H1 (cell line): ENCODE measurements at regions not wholly inside any gene's neighbourhood (a gene's known extent, or its start where the extent isn't known, plus 50 kb on each side); places are given as distances from the start of the nearest gene placed in this dataset.

Source experiments
- CTCF ChIA-PET: fragments of 300-600 bp; sonication (Branson Sonifier 250); formaldehyde crosslinking; loops from one replicate; lab custom pipeline; 2021; ENCODE audit not compliant: partially characterized antibody; lab: Charles Lee
- POLR2A ChIA-PET: fragments of 300-600 bp; sonication (Branson Sonifier 250); formaldehyde crosslinking; loops from one replicate; lab custom pipeline; 2021; ENCODE audit warnings: inconsistent platforms; ENCODE audit not compliant: partially characterized antibody; lab: Charles Lee
- DNase-seq, 2 experiments: peaks; one replicate each; pipeline versions ENCODE4 v3.0.0 to v3.0.0-alpha.2; 2010 to 2022; ENCODE audit warnings: low spot score in 2 of 2, low read depth in 1 of 2, mixed read lengths in 1 of 2
- FAIRE-seq: peaks from 2 replicates; lab custom pipeline; 2011; peaks lifted over from hg19 to GRCh38; lab: Jason Lieb, UNC
- H2AFZ ChIP-seq: 2 replicates; pipeline ENCODE4 v1.8.1; 2012; ENCODE audit warnings: low read length, inconsistent platforms
- H2AK5ac ChIP-seq: 2 replicates; pipeline ENCODE4 v1.6.1; 2013; ENCODE audit warnings: low read depth, low read length
- H2BK120ac ChIP-seq: replicated peaks from 2 replicates; pipeline ENCODE3; 2013; ENCODE audit warnings: low read depth, low read length, inconsistent platforms
- H2BK12ac ChIP-seq: 2 replicates; pipeline ENCODE4 v1.6.1; 2013; ENCODE audit warnings: low read depth, low read length
- H2BK15ac ChIP-seq: 2 replicates; pipeline ENCODE4 v1.6.1; 2013; ENCODE audit warnings: low read length
- H2BK20ac ChIP-seq: 2 replicates; pipeline ENCODE4 v1.6.1; 2013; ENCODE audit warnings: low read length
- H2BK5ac ChIP-seq: 2 replicates; pipeline ENCODE4 v1.6.1; 2013; ENCODE audit warnings: low read depth, low read length
- H3K14ac ChIP-seq: 2 replicates; pipeline ENCODE4 v1.6.1; 2013; ENCODE audit warnings: inconsistent platforms; ENCODE audit not compliant: insufficient read length
- H3K18ac ChIP-seq: 2 replicates; pipeline ENCODE4 v1.6.1; 2013; ENCODE audit warnings: low read length; ENCODE audit errors: extremely low read depth
- H3K23ac ChIP-seq: 2 replicates; pipeline ENCODE4 v1.6.1; 2013; ENCODE audit warnings: inconsistent platforms; ENCODE audit not compliant: insufficient read length
- H3K23me2 ChIP-seq: 2 replicates; pipeline ENCODE4 v1.6.1; 2013; ENCODE audit warnings: low read depth, low read length
- H3K27ac ChIP-seq: 2 replicates; pipeline ENCODE4 v1.6.1; 2011; ENCODE audit warnings: low read depth, low read length, inconsistent platforms
- H3K27me3 ChIP-seq, 4 experiments: replicated peaks in 1 of 4; 1 replicate in 1 of 4; 2 replicates in 3 of 4; pipeline versions ENCODE4 v1.6.1 to v1.8.1; 2011 to 2013; ENCODE audit warnings: low read length in 3 of 4, mild to moderate bottlenecking in 3 of 4, inconsistent platforms in 2 of 4, mixed read lengths in 2 of 4, moderate library complexity in 1 of 4; ENCODE audit not compliant: control insufficient read depth in 3 of 4, insufficient read depth in 3 of 4; ENCODE audit errors: extremely low read depth in 1 of 4
- H3K36me3 ChIP-seq, 4 experiments: 2 replicates each; pipeline versions ENCODE4 v1.6.1 to v1.8.1; 2011 to 2013; ENCODE audit warnings: mild to moderate bottlenecking in 4 of 4, low read length in 3 of 4, moderate library complexity in 2 of 4, control low read depth in 1 of 4, inconsistent platforms in 1 of 4; ENCODE audit not compliant: insufficient read depth in 4 of 4, control insufficient read depth in 2 of 4
- H3K4ac ChIP-seq: replicated peaks from 2 replicates; pipeline ENCODE3; 2013; ENCODE audit warnings: low read length, low read depth, mixed read lengths, inconsistent platforms; ENCODE audit not compliant: insufficient read length
- H3K4me1 ChIP-seq, 4 experiments: replicated peaks in 1 of 4; 1 replicate in 1 of 4; 2 replicates in 3 of 4; pipeline versions ENCODE4 v1.6.1 to v1.8.1; 2011 to 2013; ENCODE audit warnings: low read length in 3 of 4, inconsistent platforms in 2 of 4, mixed read lengths in 1 of 4; ENCODE audit not compliant: insufficient read depth in 4 of 4, control insufficient read depth in 3 of 4
- H3K4me2 ChIP-seq, 2 experiments: 2 replicates each; pipeline versions ENCODE4 v1.6.1 to v1.8.1; 2011 to 2013; ENCODE audit warnings: low read depth in 2 of 2, low read length in 2 of 2, control low read depth in 1 of 2, inconsistent platforms in 1 of 2, mild to moderate bottlenecking in 1 of 2; ENCODE audit not compliant: insufficient read depth in 1 of 2
- H3K4me3 ChIP-seq, 4 experiments: fragments of 200-600, 300-600 bp in 1 of 4; sonication (generic), shearing (Covaris generic), sonication (Bioruptor Twin) in 1 of 4; 2 replicates each; pipeline versions ENCODE4 v1.5.1 to v1.8.1; 2011 to 2016; ENCODE audit warnings: low read length in 4 of 4, low read depth in 3 of 4, control low read depth in 2 of 4, inconsistent platforms in 2 of 4, mild to moderate bottlenecking in 2 of 4, mixed read lengths in 1 of 4, moderate library complexity in 1 of 4; ENCODE audit not compliant: insufficient read depth in 2 of 4; ENCODE audit errors: extremely low read depth in 1 of 4
- H3K56ac ChIP-seq: replicated peaks from 2 replicates; pipeline ENCODE3; 2013; ENCODE audit warnings: low read depth, mild to moderate bottlenecking, mixed read lengths, low read length, inconsistent platforms; ENCODE audit not compliant: insufficient read length
- H3K79me1 ChIP-seq: 2 replicates; pipeline ENCODE4 v1.6.1; 2013; ENCODE audit warnings: low read depth, low read length, control low read depth
- H3K79me2 ChIP-seq, 2 experiments: 2 replicates each; pipeline versions ENCODE4 v1.6.1 to v1.8.1; 2012 to 2013; ENCODE audit warnings: low read length in 2 of 2, mild to moderate bottlenecking in 2 of 2, inconsistent platforms in 1 of 2; ENCODE audit not compliant: insufficient read depth in 2 of 2, control insufficient read depth in 1 of 2
- H3K9ac ChIP-seq, 4 experiments: replicated peaks in 1 of 4; 1 replicate in 1 of 4; 2 replicates in 3 of 4; pipeline versions ENCODE4 v1.6.1 to v1.8.1; 2011 to 2013; ENCODE audit warnings: low read depth in 3 of 4, low read length in 3 of 4, control low read depth in 2 of 4, mild to moderate bottlenecking in 2 of 4, moderate library complexity in 2 of 4, inconsistent platforms in 1 of 4; ENCODE audit errors: extremely low read depth in 1 of 4
- H3K9me3 ChIP-seq, 2 experiments: 2 replicates each; pipeline versions ENCODE4 v1.6.1 to v1.8.1; 2012 to 2013; ENCODE audit warnings: mild to moderate bottlenecking in 2 of 2, moderate library complexity in 2 of 2, control low read depth in 1 of 2, inconsistent platforms in 1 of 2, low read depth in 1 of 2, low read length in 1 of 2, mixed read lengths in 1 of 2; ENCODE audit not compliant: insufficient read depth in 2 of 2
- H4K20me1 ChIP-seq, 2 experiments: replicated peaks in 1 of 2; 2 replicates each; pipeline versions ENCODE3 to v1.8.1; 2011 to 2013; ENCODE audit warnings: inconsistent platforms in 2 of 2, low read length in 2 of 2, mild to moderate bottlenecking in 1 of 2; ENCODE audit not compliant: insufficient read depth in 2 of 2, control insufficient read depth in 1 of 2
- H4K5ac ChIP-seq: 2 replicates; pipeline ENCODE4 v1.6.1; 2013; ENCODE audit warnings: low read length, low read depth, mixed read lengths, inconsistent platforms; ENCODE audit not compliant: insufficient read length
- H4K8ac ChIP-seq: 2 replicates; pipeline ENCODE4 v1.8.0; 2013; ENCODE audit warnings: mild to moderate bottlenecking, moderate library complexity, low read length, inconsistent platforms; ENCODE audit not compliant: insufficient read depth; ENCODE audit errors: extremely low read depth
- H4K91ac ChIP-seq: replicated peaks from 2 replicates; pipeline ENCODE3; 2013; ENCODE audit warnings: low read length, mixed read lengths, inconsistent platforms; ENCODE audit not compliant: insufficient read length
- POLR2A ChIP-seq, 2 experiments: IDR thresholded peaks; 1 replicate in 1 of 2; 2 replicates in 1 of 2; pipeline ENCODE4 v1.6.1; 2011; ENCODE audit warnings: low read depth in 2 of 2, low read length in 2 of 2, mild to moderate bottlenecking in 2 of 2; ENCODE audit errors: control extremely low read depth in 1 of 2
- SP2 ChIP-seq: IDR thresholded peaks from 2 replicates; pipeline ENCODE4 v1.6.1; 2012; ENCODE audit warnings: mild to moderate bottlenecking, low read length, inconsistent platforms
- WGBS, 2 experiments: shearing (Covaris generic) in 1 of 2; methylation state at CpG; one replicate each; pipeline versions ENCODE4 v1.1.6 to v1.1.7; 2013 to 2015; ENCODE audit warnings: low lambda C conversion rate in 2 of 2, mixed read lengths in 2 of 2, inconsistent platforms in 1 of 2, low coverage in 1 of 2, missing lambda C conversion rate in 1 of 2; ENCODE audit not compliant: insufficient replicate concordance in 2 of 2, insufficient coverage in 1 of 2, insufficient read length in 1 of 2; ENCODE audit errors: extremely low coverage in 1 of 2, missing lambda C conversion rate in 1 of 2; 5-methylcytosine and 5-hydroxymethylcytosine counted together

- no peak for FAIRE-seq
- Histone ChIP-seq H3K4ac (no peak overlapping the region), H3K23ac (no peak overlapping the region), H3K27ac (no peak overlapping the region), H3K79me1 (no peaks in the 10 kb centered on the region), H2BK12ac (no peak overlapping the region), H2AK5ac (no peak overlapping the region), H3K18ac (no peak overlapping the region), H4K20me1 (no peaks in the 10 kb centered on the region), H3K4me2 (no peak overlapping the region), H4K8ac (no peak overlapping the region), H3K27me3 (no peaks in the 10 kb centered on the region), H3K9me3 (no peaks in the 10 kb centered on the region), H2BK15ac (no peak overlapping the region), H4K91ac (no peak overlapping the region), H2BK5ac (no peak overlapping the region), H3K79me2 (no peaks in the 10 kb centered on the region), H4K5ac (no peak overlapping the region), H2BK20ac (no peak overlapping the region), H3K23me2 (no peaks in the 10 kb centered on the region), H2AFZ (no peak overlapping the region), H3K56ac (no peak overlapping the region), H3K4me1 (peaks cover 0 to 5% (median 2%) of the 10 kb centered on the region in 4 experiments; a peak in 4 of 7 replicates), H3K4me3 (no peak overlapping the region), H3K9ac (no peak overlapping the region), H2BK120ac (no peak overlapping the region)
- POLR2A ChIA-PET = no interaction called here
- no peak for DNase-seq
- CTCF ChIA-PET = no interaction called here
- WGBS, 2 experiments = 100% methylated on average over 1 of the region's 1 CpG; no CpG with 5 or more reads in 1 of the 2 experiments
- no peak for TF ChIP-seq SP2
- TF ChIP-seq POLR2A (IDR thresholded peaks at IDR 0.05; ENCODE audit: control extremely low read depth in 1 of 2, low read depth in 2 of 2, low read length in 2 of 2) = no peak
- TF ChIP-seq, all 59 proteins: peak for 0
- no peaks in the 10 kb centered on the region for H3K36me3 ChIP-seq
- H3K14ac ChIP-seq = no peak overlapping the region
These were observed 77.7 kb downstream of the TUSC1 start for GRCh38 chr9:25600501-25600900.
